NCI-H146 (cell line): ENCODE measurements at regions not wholly inside any gene's neighbourhood (a gene's known extent, or its start where the extent isn't known, plus 50 kb on each side); places are given as distances from the start of the nearest gene placed in this dataset.

ENCODE experiments used
- DNase-seq: peaks from one replicate; lab custom pipeline; 2025; lab: John Stamatoyannopoulos, UW

- no peak for DNase-seq
Observed at GRCh38 chr7:22657479-22657878, 69.5 kb upstream of the IL6 start.

GRCh38 chr7:22655781-22656180 lies 71.2 kb upstream of the IL6 start:
- no peak for DNase-seq

- peak; percentile 45 for DNase-seq
Observed at GRCh38 chr7:22654831-22655230, 72.2 kb upstream of the IL6 start.

DNA sequence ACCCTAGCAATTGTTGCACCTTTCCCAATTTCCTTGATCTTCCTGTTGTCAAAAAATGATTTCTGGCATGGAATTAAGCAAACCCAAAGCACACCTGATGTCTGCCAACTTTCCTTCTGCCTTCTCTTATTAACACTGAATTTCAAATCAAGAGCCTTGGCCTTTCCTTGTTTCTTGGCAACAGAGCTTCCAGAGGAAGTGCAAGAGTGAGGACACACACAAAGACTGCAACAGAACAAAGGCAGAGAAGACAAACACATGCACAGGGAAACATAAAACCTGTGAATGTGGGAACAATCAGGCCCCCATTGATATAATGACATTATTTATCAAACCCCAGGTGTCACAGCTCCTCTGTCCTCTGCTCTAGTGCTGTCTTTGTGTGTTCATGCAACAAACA lies 73.0 kb upstream of the IL6 start:
- DNase-seq, result peak; percentile 95

- DNase-seq, result no peak
Observed at GRCh38 chr7:22651534-22652243, 75.3 kb upstream of the IL6 start.

- no peak for DNase-seq
Observed at GRCh38 chr7:22651036-22651435, 76.0 kb upstream of the IL6 start.

DNA sequence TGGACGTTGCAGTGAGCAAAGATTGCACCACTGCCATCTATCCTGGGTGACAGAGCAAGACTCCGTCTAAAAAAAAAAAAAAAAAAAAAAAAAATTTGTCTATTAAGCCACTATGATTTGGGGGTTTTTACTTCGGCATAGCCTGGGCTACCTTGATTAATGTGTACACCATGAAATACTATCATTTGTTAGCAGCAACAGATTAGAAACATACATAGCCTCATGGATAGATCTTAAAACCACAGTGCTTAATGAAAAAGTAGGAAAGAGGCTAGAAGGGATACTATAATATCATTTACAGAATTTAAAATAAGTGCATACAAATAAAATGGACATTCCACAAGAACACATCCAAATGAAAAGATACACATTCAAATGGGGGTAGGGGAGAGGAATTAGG lies 77.3 kb upstream of the IL6 start:
- DNase-seq, result no peak

GRCh38 chr7:22647451-22648257 lies 79.3 kb upstream of the IL6 start:
- DNase-seq, result no peak

DNA sequence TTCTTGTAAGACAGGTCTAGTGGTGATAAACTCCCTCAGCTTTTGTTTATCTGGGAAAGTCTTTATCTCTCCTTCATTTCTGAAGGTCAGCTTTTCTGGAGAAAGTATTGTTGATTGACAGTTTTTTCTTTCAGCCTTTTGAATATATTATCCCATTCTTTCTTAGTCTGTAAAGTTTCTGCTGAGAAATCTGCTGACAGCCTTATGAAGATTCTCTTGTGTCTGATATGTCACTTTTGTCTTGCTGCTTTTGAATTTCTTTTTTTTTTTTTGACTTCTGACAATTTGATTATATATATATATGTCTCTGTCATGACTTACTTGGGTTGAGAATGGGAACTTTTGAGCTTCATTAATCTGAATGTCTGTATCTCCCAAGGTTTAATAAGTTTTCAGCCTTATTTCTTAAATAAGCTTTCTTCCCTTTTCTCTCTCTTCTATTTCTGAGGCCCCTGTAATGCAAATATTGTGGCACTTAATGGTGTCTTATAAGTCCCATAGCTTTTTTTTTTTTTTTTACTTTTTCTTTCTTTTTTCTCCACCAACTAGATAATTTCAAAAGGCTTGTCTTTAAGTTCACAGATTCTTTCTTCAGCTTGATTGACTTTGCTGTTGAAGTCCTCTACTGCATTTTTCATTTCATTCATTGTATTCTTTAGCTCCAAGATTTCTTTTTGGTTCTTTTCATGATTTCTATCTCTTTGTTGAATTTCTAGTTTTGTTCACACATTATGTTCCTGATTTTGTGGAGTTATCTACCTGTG lies 81.4 kb upstream of the IL6 start:
- DNase-seq, result no peak

DNA sequence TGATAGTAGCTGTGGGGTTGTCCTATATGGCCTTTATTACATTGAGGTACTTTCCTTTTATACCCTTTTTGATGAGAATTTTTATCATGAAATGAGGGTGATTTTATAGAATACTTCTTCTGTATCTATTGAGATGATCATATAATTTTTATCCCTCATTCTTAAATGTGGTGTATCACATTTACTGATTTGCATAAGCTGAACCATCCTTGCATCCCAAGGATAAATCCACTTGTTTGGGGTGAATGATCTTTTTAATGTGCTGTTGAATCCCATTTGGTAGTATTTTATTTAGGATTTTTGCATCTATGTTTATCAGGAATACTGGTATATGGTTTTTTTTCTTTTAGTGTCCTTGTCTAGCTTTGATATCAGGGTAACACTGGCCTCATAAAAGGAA lies 84.5 kb upstream of the IL6 start:
- no peak for DNase-seq

- DNase-seq, result no peak
Observed at GRCh38 chr7:22640269-22640668, 86.7 kb upstream of the IL6 start.

GRCh38 chr7:22639396-22639795 lies 87.6 kb upstream of the IL6 start:
- no peak for DNase-seq

DNA sequence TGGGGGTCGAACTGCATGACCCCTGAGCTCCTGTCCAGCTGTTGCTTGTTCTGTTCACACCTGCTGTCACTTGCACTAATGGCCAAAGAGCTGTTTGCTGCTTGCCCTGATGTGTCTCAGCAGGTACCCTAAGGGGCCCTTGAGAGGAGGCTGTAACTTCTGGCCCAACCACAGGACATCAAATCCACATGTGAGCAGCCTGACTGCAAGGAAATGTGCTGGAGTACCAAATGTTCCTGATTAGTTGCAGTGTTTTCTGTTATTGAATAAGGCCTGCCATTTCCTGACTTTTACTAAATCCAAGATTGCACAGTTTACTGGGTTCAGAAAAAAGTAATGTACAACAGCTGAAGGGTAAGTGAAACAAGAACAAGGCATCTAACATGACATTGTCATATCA lies 91.7 kb upstream of the IL6 start:
- DNase-seq, result no peak

GRCh38 chr7:22633954-22634474 lies 93.0 kb upstream of the IL6 start:
- DNase-seq, result no peak

DNA sequence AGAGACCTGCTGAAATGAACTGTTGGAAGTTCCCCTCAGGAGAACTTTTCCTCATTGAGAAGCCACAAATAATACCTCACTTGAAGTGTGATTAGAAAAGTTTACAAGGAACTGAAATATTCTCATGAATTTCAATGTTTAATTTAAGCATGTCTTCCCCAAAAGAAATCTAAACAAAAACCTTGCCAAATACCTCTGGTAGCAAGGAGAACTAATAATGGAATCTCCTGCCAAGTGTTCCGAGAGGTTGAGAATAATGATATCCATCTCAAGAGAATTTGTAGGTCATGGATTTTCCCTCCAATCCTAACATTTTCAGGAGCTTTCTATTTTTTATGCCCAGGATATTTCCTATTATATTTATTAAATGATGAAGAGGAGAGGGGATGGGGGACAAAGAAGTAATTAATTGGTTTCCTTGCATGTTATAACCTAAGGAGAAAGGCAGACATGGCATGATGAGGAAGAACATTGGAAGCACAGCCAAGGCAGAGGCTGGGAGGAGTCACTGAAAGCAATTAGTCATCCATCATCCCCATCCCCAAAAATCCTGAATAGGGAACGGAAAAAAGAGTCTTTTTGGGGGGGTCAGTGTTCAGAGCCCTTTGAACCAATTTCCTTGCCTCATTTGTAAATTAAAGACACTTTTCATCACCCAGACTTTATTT lies 93.6 kb upstream of the IL6 start:
- no peak for DNase-seq

DNA sequence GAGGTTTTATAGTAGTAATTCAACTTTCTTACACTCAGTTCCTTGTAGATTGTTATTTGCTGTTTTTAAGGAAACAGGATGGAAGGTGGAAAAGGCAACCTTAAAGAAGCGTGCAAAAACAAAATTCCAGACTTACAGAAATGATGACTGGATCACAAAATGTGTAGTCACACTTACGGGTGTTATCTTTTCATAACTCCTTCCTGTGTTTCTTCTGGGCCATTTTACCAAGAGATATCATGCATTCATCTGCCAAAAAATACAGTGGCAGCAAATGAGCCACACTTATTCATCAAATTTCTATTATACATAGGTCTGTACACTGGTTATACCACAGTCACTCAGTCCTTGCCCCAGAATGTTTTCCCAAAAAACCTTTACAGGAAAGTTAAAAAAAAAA lies 94.3 kb upstream of the IL6 start:
- DNase-seq, result no peak

GRCh38 chr7:22631730-22632129 lies 95.3 kb upstream of the IL6 start:
- no peak for DNase-seq

- DNase-seq, result no peak
Observed at GRCh38 chr7:22630069-22630468, 96.9 kb upstream of the IL6 start.

DNA sequence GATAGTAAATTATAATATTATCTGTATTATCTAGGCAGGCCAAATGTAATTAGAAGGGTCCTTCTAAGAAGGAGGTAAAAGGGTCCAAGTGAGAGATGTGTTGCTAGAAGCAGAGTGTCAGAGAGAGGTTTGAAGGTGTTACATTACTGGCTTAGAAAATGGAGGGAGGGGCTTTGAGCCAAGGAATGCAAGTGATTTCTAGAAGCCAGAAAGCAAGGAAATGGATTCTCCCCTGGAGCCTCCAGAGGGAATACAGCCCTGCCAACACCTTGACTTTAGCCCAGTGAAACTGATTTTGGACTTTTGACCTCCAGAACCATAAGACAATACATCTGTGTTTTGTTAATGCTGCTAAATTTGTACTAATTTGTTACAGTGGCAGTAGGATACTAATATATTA lies 97.9 kb upstream of the IL6 start:
- DNase-seq, result no peak

- DNase-seq, result peak; percentile 18
Observed at GRCh38 chr7:22628112-22628511, 98.9 kb upstream of the IL6 start.

DNA sequence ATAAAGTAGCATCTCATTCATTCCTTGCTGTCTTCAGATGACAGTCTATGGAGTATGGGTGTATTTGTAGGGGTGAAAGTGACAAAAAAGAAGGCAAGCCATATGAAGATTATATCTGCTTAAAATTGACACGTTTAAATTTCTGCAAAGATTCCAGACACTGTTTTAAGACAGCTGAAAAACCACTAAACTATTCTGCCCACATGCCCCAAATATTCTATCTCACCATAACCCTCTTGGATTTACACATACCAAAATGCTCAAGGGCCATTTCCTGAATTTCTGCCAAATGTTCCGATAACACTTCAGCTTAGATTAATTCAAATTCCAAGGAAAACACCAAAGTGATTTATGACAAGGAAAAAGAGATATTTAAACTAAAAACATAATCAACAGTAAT lies 99.9 kb upstream of the IL6 start:
- DNase-seq, result no peak

DNA sequence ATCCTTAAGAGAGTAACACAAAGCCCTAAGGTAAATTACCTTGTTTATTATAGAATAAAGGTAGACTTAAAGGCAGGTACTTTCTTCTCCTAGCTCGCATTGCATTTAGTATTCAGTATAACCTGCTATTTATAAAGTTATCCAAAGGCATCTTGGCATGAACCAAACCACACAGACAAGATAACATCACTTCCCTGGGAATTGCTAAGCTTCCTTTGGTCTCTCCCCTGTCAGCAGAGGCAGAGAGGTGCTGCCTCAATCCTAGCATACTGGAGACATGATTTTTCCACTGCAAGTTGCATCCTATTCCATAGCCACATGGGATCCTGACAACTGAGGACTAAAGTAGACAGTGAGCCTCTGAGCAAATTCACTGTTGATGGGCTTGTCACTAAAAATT lies 101.7 kb upstream of the IL6 start:
- no peak for DNase-seq
